Liver (tissue), 6 donors: ENCODE measurements at regions not wholly inside any gene's neighbourhood (a gene's known extent, or its start where the extent isn't known, plus 50 kb on each side); places are given as distances from the start of the nearest gene placed in this dataset.
A peak's percentile ranks its signal among the peaks of the same experiment; 100 is the strongest.
"Not testable (repeated sequence)": the region's sequence is repeated elsewhere in the genome, so short reads cannot be mapped to it uniquely, and the experiment has no call there.

Source experiments
- DNase-seq: peaks from one replicate; pipeline ENCODE4 v3.0.0-alpha.2; 2017; ENCODE audit warnings: low spot score
- H3K27ac ChIP-seq, 2 donors: one replicate each; pipeline ENCODE4 v1.7.0; 2013; ENCODE audit warnings: inconsistent platforms in 2 of 2, low read length in 2 of 2, control low read depth in 1 of 2, low read depth in 1 of 2, mild to moderate bottlenecking in 1 of 2
- H3K27me3 ChIP-seq, 4 donors: one replicate each; pipeline versions ENCODE4 v1.6.1 to v1.7.0; 2013; ENCODE audit warnings: low read length in 3 of 4, inconsistent platforms in 1 of 4, mild to moderate bottlenecking in 1 of 4, moderate library complexity in 1 of 4; ENCODE audit not compliant: control insufficient read depth in 4 of 4, insufficient read depth in 4 of 4
- H3K36me3 ChIP-seq, 4 donors: one replicate each; pipeline versions ENCODE4 v1.6.1 to v1.7.0; 2013; ENCODE audit warnings: low read length in 3 of 4, mild to moderate bottlenecking in 3 of 4, low read depth in 1 of 4, moderate library complexity in 1 of 4; ENCODE audit not compliant: control insufficient read depth in 4 of 4, insufficient read depth in 3 of 4
- H3K4me1 ChIP-seq, 4 donors: one replicate each; pipeline versions ENCODE4 v1.6.1 to v1.7.0; 2013; ENCODE audit warnings: low read length in 3 of 4, mild to moderate bottlenecking in 3 of 4, moderate library complexity in 1 of 4; ENCODE audit not compliant: control insufficient read depth in 4 of 4, insufficient read depth in 4 of 4
- H3K4me3 ChIP-seq, 3 donors: one replicate each; pipeline versions ENCODE4 v1.6.1 to v1.7.0; 2013; ENCODE audit warnings: low read length in 3 of 3, control low read depth in 1 of 3, low read depth in 1 of 3, mild to moderate bottlenecking in 1 of 3
- H3K9ac ChIP-seq, 2 donors: one replicate each; pipeline ENCODE4 v1.7.0; 2013; ENCODE audit warnings: low read length in 2 of 2, mild to moderate bottlenecking in 2 of 2, moderate library complexity in 2 of 2, control low read depth in 1 of 2, low read depth in 1 of 2
- H3K9me3 ChIP-seq, 4 donors: one replicate each; pipeline versions ENCODE4 v1.6.1 to v1.7.0; 2013; ENCODE audit warnings: low read length in 3 of 4; ENCODE audit not compliant: control insufficient read depth in 4 of 4
- WGBS: extraction: QIAGEN DNeasy Blood & Tissue Kit; methylation state at CpG from one replicate; pipeline ENCODE4 v1.1.7; 2013; 5-methylcytosine and 5-hydroxymethylcytosine counted together
- donor health status: healthy.
- donor health status: healthy.
- donor health status: healthy.

GRCh38 chr2:87907556-87908099 is 82.0 kb upstream of the RGPD2 start:
- H3K36me3 ChIP-seq, H3K27me3 ChIP-seq, H3K27ac ChIP-seq, H3K4me3 ChIP-seq, DNase-seq, H3K4me1 ChIP-seq, H3K9ac ChIP-seq, H3K9me3 ChIP-seq: not testable (repeated sequence)
- 48% methylated on average over 2 of the region's 4 CpGs for WGBS

GRCh38 chr2:87903242-87904114 is 77.9 kb upstream of the RGPD2 start:
- not testable (repeated sequence) for H3K9ac ChIP-seq, H3K4me1 ChIP-seq, H3K9me3 ChIP-seq, H3K4me3 ChIP-seq, H3K27ac ChIP-seq, H3K36me3 ChIP-seq, H3K27me3 ChIP-seq, DNase-seq
- 38% methylated on average over 5 of the region's 6 CpGs for WGBS

- not testable (repeated sequence) for H3K9ac ChIP-seq, H3K27ac ChIP-seq, H3K27me3 ChIP-seq, DNase-seq, H3K36me3 ChIP-seq, H3K9me3 ChIP-seq, H3K4me1 ChIP-seq
- H3K4me3 ChIP-seq: peak overlapping the region in 1 of 3 donors; percentile 17
- WGBS: 34% methylated on average over 6 of the region's 6 CpGs
Observed at GRCh38 chr2:87883659-87884058, 58.1 kb upstream of the RGPD2 start.
